ENCODE measurements at regions not wholly inside any gene's neighbourhood (a gene's known extent, or its start where the extent isn't known, plus 50 kb on each side); places are given as distances from the start of the nearest gene placed in this dataset.

- Histone ChIP-seq H3K4me3 (ENCODE audit: extremely low read depth in 1 of 4, insufficient read depth in 2 of 4, low read depth in 3 of 4, low read length in 4 of 4) (no peak overlapping the region), H3K14ac (ENCODE audit: insufficient read length) (no peak overlapping the region)
- TF ChIP-seq SIX5 (IDR thresholded peaks at IDR 0.05; ENCODE audit: low read depth, low read length) (no peak), TAF1 (IDR thresholded peaks at IDR 0.05; ENCODE audit: low read depth, low read length) (no peak), SIN3A (conservative IDR thresholded peaks at IDR 0.05 in 1 of 2, IDR thresholded peaks at IDR 0.05 in 1 of 2; ENCODE audit: low read depth in 1 of 2, low read length in 2 of 2) (no peak), CTBP2 (IDR thresholded peaks at IDR 0.05; ENCODE audit: borderline replicate concordance, insufficient read depth, insufficient read length, low read length) (no peak), TAF7 (optimal IDR thresholded peaks at IDR 0.05; ENCODE audit: borderline replicate concordance, low read depth, low read length) (no peak), NRF1 (IDR thresholded peaks at IDR 0.05; ENCODE audit: low read depth, low read length) (no peak), BACH1 (IDR thresholded peaks at IDR 0.05; ENCODE audit: low read length) (no peak)
These were observed 368.0 kb upstream of the TECRL start for GRCh38 chr4:64777286-64777685.

More at GRCh38 chr4:64777286-64777685, 368.0 kb upstream of the TECRL start:
- Histone ChIP-seq H3K79me1 (ENCODE audit: low read depth, low read length) (no peaks in the 10 kb centered on the region), H3K27ac (ENCODE audit: low read depth, low read length) (no peak overlapping the region), H2BK120ac (replicated peaks; ENCODE audit: low read depth, low read length) (no peak overlapping the region), H3K4me1 (replicated peaks in 1 of 4; ENCODE audit: control insufficient read depth in 3 of 4, insufficient read depth in 4 of 4, low read length in 3 of 4) (peaks cover 0 to 3% (median 0%) of the 10 kb centered on the region in 4 experiments; a peak in 1 of 7 replicates), H3K9ac (replicated peaks in 1 of 4; ENCODE audit: extremely low read depth in 1 of 4, low read depth in 3 of 4, low read length in 3 of 4) (no peak overlapping the region), H4K20me1 (replicated peaks in 1 of 2; ENCODE audit: control insufficient read depth in 1 of 2, insufficient read depth in 2 of 2, low read length in 2 of 2) (no peaks in the 10 kb centered on the region), H3K4me2 (ENCODE audit: insufficient read depth in 1 of 2, low read depth in 2 of 2, low read length in 2 of 2) (no peak overlapping the region), H2BK20ac (ENCODE audit: low read length) (no peak overlapping the region), H3K56ac (replicated peaks; ENCODE audit: insufficient read length, low read depth, low read length) (no peak overlapping the region), H3K23ac (ENCODE audit: insufficient read length) (no peak overlapping the region), H4K91ac (replicated peaks; ENCODE audit: insufficient read length, low read length) (no peak overlapping the region), H2AK5ac (ENCODE audit: low read depth, low read length) (no peak overlapping the region), H2BK12ac (ENCODE audit: low read depth, low read length) (no peak overlapping the region), H3K23me2 (ENCODE audit: low read depth, low read length) (no peaks in the 10 kb centered on the region), H3K79me2 (ENCODE audit: control insufficient read depth in 1 of 2, insufficient read depth in 2 of 2, low read length in 2 of 2) (no peaks in the 10 kb centered on the region), H3K9me3 (ENCODE audit: insufficient read depth in 2 of 2, low read depth in 1 of 2, low read length in 1 of 2) (0 out of 4 replicates have a peak, but pooled peaks cover 0 to 2% of the 10 kb centered on the region in 2 experiments), H3K27me3 (replicated peaks in 1 of 4; ENCODE audit: control insufficient read depth in 3 of 4, extremely low read depth in 1 of 4, insufficient read depth in 3 of 4, low read length in 3 of 4) (peaks cover 0 to 1% (median 0%) of the 10 kb centered on the region in 4 experiments; a peak in 1 of 7 replicates), H3K18ac (ENCODE audit: extremely low read depth, low read length) (no peak overlapping the region), H4K8ac (ENCODE audit: extremely low read depth, insufficient read depth, low read length) (no peak overlapping the region), H2BK5ac (ENCODE audit: low read depth, low read length) (no peak overlapping the region), H2BK15ac (ENCODE audit: low read length) (no peak overlapping the region), H4K5ac (ENCODE audit: insufficient read length, low read depth, low read length) (no peak overlapping the region), H3K4ac (replicated peaks; ENCODE audit: insufficient read length, low read depth, low read length) (no peak overlapping the region), H2AFZ (ENCODE audit: low read length) (no peak overlapping the region), H3K36me3 (ENCODE audit: control insufficient read depth in 2 of 4, insufficient read depth in 4 of 4, low read length in 3 of 4) (no peaks in the 10 kb centered on the region)
- ChIA-PET POLR2A (ENCODE audit: partially characterized antibody) (interaction anchor here (0.6 kb wide), 1 partner anchor 140 kb away, joined by 3 read pairs; no protein-coding TSS in a partner anchor), CTCF (ENCODE audit: partially characterized antibody) (interaction anchor here (1.3 kb wide), 1 partner anchor 58 kb away, joined by 3 read pairs; no protein-coding TSS in a partner anchor)
- DNase-seq (ENCODE audit: low read depth in 1 of 2, low spot score in 2 of 2) (no peak), FAIRE-seq (no peak)
- WGBS, 2 experiments (ENCODE audit: extremely low coverage in 1 of 2, insufficient coverage in 1 of 2, insufficient read length in 1 of 2, insufficient replicate concordance in 2 of 2, low coverage in 1 of 2, low lambda C conversion rate in 2 of 2, missing lambda C conversion rate in 1 of 2): 83% methylated on average over 3 of the region's 3 CpGs; no CpG with 5 or more reads in 1 of the 2 experiments
